Testis (tissue), 2 donors: ENCODE measurements at regions not wholly inside any gene's neighbourhood (a gene's known extent, or its start where the extent isn't known, plus 50 kb on each side); places are given as distances from the start of the nearest gene placed in this dataset.

Experiments
- DNase-seq: peaks from one replicate; pipeline ENCODE4 v3.0.0-alpha.2; 2019
- H3K27ac ChIP-seq, 2 donors: fragments of 200-600 bp; sonication (generic); one replicate each; pipeline ENCODE4 v1.5.1; 2019
- H3K27me3 ChIP-seq: fragments of 200-600 bp; sonication (generic); one replicate; pipeline ENCODE4 v1.5.1; 2019
- H3K36me3 ChIP-seq: fragments of 200-600 bp; sonication (generic); one replicate; pipeline ENCODE4 v1.5.1; 2017; ENCODE audit warnings: low read depth; ENCODE audit errors: missing control alignments
- H3K4me1 ChIP-seq: fragments of 200-600 bp; sonication (generic); one replicate; pipeline ENCODE4 v1.5.1; 2019
- H3K4me3 ChIP-seq, 2 donors: fragments of 200-600 bp; sonication (generic); one replicate each; pipeline ENCODE4 v1.5.1; 2017 to 2019
- H3K9me3 ChIP-seq: fragments of 200-600 bp; sonication (generic); one replicate; pipeline ENCODE4 v1.5.1; 2017
- POLR2A ChIP-seq: fragments of 450-650 bp; IDR thresholded peaks from one replicate; pipeline ENCODE4 v1.6.1; 2017; ENCODE audit warnings: antibody characterized with exemption, mild to moderate bottlenecking, moderate library complexity
- WGBS, 2 donors: methylation state at CpG; one replicate each; pipeline ENCODE4 v1.1.5; 2018; 5-methylcytosine and 5-hydroxymethylcytosine counted together
- intact Hi-C: fragments of 100-400 bp; cut with DNase I; formaldehyde crosslinking; loops from one replicate; pipeline ENCODE4 v1.15.1; 2023; ENCODE audit warnings: low total_unique reads
- TF ChIP-seq, protein P1 (sequence below), 3 experiments: fragments of 450-650 bp in 2 of 3; fragments of 200-600 bp in 1 of 3; sonication (generic) in 1 of 3; IDR thresholded peaks; one replicate each; pipeline ENCODE4 v1.5.1; 2016 to 2019; ENCODE audit warnings: antibody characterized with exemption in 3 of 3, mild to moderate bottlenecking in 2 of 3, moderate library complexity in 1 of 3

DNA sequence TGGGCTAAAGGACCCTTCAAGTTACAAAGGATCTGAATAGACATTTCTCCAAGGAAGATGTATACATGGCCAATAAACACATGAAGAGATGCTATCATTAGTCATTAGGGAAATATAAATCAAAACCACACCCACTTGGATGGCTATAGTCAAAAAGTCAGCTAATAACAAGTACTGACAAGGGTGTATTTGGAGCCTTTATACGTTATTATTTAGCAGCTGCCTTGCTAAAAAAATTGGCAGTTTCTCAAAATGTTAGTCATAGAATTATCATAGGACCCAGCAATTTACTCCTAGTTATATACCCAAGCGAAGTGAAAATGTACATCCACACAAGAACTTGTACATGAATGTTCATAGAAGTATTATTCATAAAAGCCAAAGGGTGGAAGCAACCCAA, 112.7 kb upstream of the DUSP21 start:
- H3K4me1 ChIP-seq = no peaks in the 10 kb centered on the region
- TF ChIP-seq, protein P1, sequence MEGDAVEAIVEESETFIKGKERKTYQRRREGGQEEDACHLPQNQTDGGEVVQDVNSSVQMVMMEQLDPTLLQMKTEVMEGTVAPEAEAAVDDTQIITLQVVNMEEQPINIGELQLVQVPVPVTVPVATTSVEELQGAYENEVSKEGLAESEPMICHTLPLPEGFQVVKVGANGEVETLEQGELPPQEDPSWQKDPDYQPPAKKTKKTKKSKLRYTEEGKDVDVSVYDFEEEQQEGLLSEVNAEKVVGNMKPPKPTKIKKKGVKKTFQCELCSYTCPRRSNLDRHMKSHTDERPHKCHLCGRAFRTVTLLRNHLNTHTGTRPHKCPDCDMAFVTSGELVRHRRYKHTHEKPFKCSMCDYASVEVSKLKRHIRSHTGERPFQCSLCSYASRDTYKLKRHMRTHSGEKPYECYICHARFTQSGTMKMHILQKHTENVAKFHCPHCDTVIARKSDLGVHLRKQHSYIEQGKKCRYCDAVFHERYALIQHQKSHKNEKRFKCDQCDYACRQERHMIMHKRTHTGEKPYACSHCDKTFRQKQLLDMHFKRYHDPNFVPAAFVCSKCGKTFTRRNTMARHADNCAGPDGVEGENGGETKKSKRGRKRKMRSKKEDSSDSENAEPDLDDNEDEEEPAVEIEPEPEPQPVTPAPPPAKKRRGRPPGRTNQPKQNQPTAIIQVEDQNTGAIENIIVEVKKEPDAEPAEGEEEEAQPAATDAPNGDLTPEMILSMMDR (IDR thresholded peaks at IDR 0.05) = no peak
- no peak for TF ChIP-seq POLR2A
- H3K4me3 ChIP-seq = no peak overlapping the region
- DNase-seq = no peak
- no peaks in the 10 kb centered on the region for H3K27me3 ChIP-seq
- H3K27ac ChIP-seq = no peak overlapping the region
- 59 to 61% methylated on average over 2 of the region's 2 CpGs for WGBS, 2 donors
- H3K36me3 ChIP-seq = no peaks in the 10 kb centered on the region
- intact Hi-C loops = no loop called here
- no peaks in the 10 kb centered on the region for H3K9me3 ChIP-seq

DNA sequence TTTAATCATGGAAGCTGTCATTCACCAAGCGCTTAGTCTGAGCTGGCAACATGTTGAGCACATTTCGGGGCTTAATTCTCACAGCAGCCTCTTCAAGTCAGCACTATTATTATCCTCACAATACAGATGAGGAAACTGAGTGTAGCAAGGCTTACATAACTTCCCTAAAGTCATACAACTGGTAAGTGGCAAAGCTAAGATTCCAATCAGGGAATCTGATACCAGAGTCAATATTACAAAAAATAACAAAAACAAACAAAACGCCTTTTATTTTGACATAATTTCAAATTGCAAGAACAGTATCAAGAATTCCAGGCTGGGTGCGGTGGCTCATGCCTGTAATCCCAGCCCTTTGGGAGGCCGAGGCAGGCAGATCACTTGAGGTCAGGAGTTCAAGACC, 120.4 kb upstream of the DUSP21 start:
- 93 to 100% methylated on average over 3 to 5 of the region's 5 CpGs for WGBS, 2 donors
- Histone ChIP-seq H3K27ac (no peak overlapping the region), H3K4me1 (no peaks in the 10 kb centered on the region), H3K27me3 (no peaks in the 10 kb centered on the region), H3K4me3 (no peak overlapping the region), H3K36me3 (no peaks in the 10 kb centered on the region), H3K9me3 (no peaks in the 10 kb centered on the region)
- DNase-seq = no peak
- intact Hi-C loops = no loop called here
- TF ChIP-seq POLR2A = no peak
- TF ChIP-seq, protein P1 (IDR thresholded peaks at IDR 0.05) = no peak

DNA sequence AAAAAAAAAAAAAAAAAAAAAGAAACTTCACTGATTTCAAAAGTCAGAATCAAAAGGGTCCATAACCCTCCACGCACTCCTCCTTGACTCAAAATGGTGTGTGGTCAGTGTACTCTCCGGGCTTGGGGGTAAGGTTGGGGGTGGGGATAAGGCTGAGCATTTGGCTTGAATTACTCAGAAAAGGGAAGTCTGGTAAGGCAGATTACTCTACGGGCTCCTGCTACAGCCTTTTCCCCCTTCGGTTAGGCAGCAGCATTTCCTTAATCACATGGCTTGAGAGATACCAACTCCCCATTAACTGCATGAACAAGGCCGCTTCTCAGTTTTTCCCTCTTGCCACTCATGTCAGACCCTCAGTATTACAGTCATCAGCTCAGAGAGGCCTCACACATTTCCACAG, 135.4 kb upstream of the DUSP21 start:
- no peaks in the 10 kb centered on the region for H3K27me3 ChIP-seq
- H3K36me3 ChIP-seq = no peaks in the 10 kb centered on the region
- no peak overlapping the region for H3K4me3 ChIP-seq
- no peak overlapping the region for H3K27ac ChIP-seq
- intact Hi-C loops = no loop called here
- no peaks in the 10 kb centered on the region for H3K4me1 ChIP-seq
- WGBS, 2 donors = 80 to 82% methylated on average over 5 of the region's 5 CpGs
- H3K9me3 ChIP-seq = no peaks in the 10 kb centered on the region
- TF ChIP-seq, protein P1 (IDR thresholded peaks at IDR 0.05) = no peak
- TF ChIP-seq POLR2A = no peak
- DNase-seq = no peak

DNA sequence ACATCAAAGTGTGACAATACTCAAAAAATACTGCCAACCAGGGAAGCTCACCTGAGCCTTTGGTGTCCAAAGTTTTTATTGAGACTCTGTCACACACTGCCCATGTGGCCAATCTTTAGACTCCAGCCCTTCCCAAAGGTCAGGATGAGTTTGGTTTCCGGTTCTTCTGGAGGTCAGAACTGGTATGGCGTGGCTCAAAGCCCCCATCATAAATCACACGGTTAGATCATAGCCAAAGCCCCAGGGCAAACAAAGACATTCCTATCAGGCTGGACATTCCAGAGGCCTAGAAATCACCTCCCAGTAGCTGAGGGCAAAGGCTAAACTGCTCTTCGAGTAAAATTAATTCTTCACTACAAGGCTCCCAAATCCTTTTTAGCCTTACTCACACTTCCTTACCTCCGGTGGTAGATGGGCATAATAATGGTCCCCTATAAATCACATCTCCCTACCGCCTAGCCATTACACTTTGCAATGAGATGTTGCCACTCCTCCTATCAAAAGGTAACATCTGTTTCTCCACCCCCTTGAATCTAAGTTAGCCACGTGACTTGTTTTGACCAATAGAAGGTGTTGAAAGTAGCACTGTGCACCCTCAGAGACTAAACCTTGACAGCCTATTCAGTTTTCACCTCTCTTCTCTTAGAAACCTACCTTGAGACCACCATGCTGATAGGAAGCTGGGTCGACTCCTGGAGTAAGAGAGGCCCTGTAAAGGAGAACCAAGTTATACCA, 137.8 kb upstream of the DUSP21 start:
- no peaks in the 10 kb centered on the region for H3K27me3 ChIP-seq
- H3K36me3 ChIP-seq = no peaks in the 10 kb centered on the region
- H3K27ac ChIP-seq = no peak overlapping the region
- intact Hi-C loops = no loop called here
- DNase-seq = no peak
- no peaks in the 10 kb centered on the region for H3K4me1 ChIP-seq
- 55 to 69% methylated on average over 7 to 8 of the region's 8 CpGs for WGBS, 2 donors
- no peaks in the 10 kb centered on the region for H3K9me3 ChIP-seq
- TF ChIP-seq, protein P1 (IDR thresholded peaks at IDR 0.05) = no peak
- no peak for TF ChIP-seq POLR2A
- no peak overlapping the region for H3K4me3 ChIP-seq

DNA sequence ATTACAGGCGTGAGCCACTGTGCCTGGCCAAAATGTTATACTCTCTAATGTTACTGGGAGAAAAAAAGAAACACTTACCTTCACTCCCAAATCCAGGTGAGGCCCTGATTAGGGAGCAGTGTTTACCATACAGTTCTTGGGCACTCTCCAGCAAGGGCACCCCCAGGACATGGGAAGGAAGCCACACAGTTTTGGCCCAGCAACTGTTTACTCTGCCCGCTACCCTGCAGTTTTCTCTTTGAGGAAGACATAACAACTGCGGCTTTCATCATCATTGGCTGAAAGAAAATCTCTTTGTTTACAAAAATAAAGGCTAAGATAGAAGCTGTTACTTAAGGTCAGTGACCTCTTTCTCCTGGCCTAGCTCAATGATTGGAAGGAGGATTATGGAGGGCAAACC, 145.5 kb upstream of the DUSP21 start:
- WGBS, 2 donors = 86 to 87% methylated on average over 1 to 3 of the region's 3 CpGs

More for the DNA sequence above, 145.5 kb upstream of the DUSP21 start:
- Histone ChIP-seq H3K4me3 (no peak overlapping the region), H3K36me3 (no peaks in the 10 kb centered on the region), H3K9me3 (no peaks in the 10 kb centered on the region), H3K27ac (no peak overlapping the region), H3K27me3 (no peaks in the 10 kb centered on the region), H3K4me1 (no peaks in the 10 kb centered on the region)
- no peak for TF ChIP-seq POLR2A
- TF ChIP-seq, protein P1 (IDR thresholded peaks at IDR 0.05) = no peak
- no peak for DNase-seq
- intact Hi-C loops = no loop called here
